ENCODE measurements at regions not wholly inside any gene's neighbourhood (a gene's known extent, or its start where the extent isn't known, plus 50 kb on each side); places are given as distances from the start of the nearest gene placed in this dataset.

- no peak overlapping the region for H3K4me3 ChIP-seq (replicated peaks; ENCODE audit: low read depth, low read length)
- DNase-seq (ENCODE audit: low read depth), result no peak
- TF ChIP-seq, protein P1, sequence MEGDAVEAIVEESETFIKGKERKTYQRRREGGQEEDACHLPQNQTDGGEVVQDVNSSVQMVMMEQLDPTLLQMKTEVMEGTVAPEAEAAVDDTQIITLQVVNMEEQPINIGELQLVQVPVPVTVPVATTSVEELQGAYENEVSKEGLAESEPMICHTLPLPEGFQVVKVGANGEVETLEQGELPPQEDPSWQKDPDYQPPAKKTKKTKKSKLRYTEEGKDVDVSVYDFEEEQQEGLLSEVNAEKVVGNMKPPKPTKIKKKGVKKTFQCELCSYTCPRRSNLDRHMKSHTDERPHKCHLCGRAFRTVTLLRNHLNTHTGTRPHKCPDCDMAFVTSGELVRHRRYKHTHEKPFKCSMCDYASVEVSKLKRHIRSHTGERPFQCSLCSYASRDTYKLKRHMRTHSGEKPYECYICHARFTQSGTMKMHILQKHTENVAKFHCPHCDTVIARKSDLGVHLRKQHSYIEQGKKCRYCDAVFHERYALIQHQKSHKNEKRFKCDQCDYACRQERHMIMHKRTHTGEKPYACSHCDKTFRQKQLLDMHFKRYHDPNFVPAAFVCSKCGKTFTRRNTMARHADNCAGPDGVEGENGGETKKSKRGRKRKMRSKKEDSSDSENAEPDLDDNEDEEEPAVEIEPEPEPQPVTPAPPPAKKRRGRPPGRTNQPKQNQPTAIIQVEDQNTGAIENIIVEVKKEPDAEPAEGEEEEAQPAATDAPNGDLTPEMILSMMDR (IDR thresholded peaks at IDR 0.05; ENCODE audit: low read length, missing control alignments), result no peak
Measured at GRCh38 chr5:82493221-82493620, 215.1 kb upstream of the RPS23 start.

- TF ChIP-seq, protein P1 (IDR thresholded peaks at IDR 0.05; ENCODE audit: low read length, missing control alignments), result no peak
- no peak for DNase-seq (ENCODE audit: low read depth)
- H3K4me3 ChIP-seq (replicated peaks; ENCODE audit: low read depth, low read length), result no peak overlapping the region
Measured at GRCh38 chr5:82491397-82491796, 213.2 kb upstream of the RPS23 start.

DNA sequence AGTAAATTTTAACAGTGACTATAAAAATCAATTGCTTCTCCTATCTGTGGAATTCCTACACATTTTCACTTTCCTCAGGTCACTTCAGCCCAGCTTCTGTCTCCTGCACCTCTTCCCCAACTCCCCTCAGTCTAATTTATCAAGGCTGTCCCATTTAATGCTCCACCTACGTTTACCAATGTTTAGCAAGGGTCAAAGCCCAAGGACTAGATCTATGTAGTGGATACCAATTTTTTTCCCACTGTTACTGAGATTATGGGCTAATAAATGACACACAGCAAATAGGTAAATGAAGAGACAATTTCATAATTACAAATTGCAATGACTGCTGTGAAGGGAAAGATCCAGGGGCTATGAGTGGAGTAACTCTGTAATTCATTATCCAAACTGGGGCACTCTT is 211.5 kb upstream of the RPS23 start:
- no peak for DNase-seq (ENCODE audit: low read depth)
- no peak overlapping the region for H3K4me3 ChIP-seq (replicated peaks; ENCODE audit: low read depth, low read length)
- TF ChIP-seq, protein P1 (IDR thresholded peaks at IDR 0.05; ENCODE audit: low read length, missing control alignments), result no peak

DNA sequence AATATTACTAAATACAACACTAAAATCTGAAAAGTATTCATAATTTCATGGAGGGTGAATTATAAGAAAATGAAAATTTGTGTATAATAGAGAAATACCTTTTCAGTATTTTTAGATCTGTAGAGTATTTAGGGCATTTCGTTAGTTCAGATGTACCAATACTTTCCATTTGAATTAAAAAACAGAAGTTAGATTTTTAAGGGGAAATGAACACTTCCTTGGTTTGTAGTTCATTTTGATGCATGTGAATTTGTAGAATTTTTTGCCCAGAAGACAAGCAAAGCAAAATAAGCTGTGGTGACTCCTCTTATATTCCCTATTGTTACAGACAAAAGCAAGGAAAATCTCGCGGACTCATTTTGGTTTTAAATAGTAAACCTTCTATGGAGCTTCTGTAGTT is 209.0 kb upstream of the RPS23 start:
- DNase-seq (ENCODE audit: low read depth), result no peak
- no peak overlapping the region for H3K4me3 ChIP-seq (replicated peaks; ENCODE audit: low read depth, low read length)
- TF ChIP-seq, protein P1 (IDR thresholded peaks at IDR 0.05; ENCODE audit: low read length, missing control alignments), result no peak

DNA sequence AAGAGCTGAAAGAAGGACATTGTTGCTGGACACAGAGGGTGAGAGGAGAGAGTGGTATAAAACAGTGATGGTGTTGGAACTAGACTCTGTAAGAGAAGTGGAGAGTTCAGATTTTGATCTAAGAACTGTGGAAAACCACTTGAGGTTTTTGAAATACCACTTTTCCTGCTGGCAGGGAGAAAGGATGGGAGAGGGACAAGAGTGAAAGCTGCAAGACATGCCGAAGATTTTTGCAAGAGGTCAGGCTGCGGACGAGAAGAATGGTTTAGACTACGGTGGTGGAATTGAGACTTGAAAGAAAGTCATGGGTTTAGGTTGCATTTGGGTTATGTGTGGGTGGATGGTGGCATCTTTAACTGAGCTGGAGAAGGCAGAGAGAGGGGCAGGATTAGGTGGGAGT is 202.2 kb upstream of the RPS23 start:
- no peak overlapping the region for H3K4me3 ChIP-seq (replicated peaks; ENCODE audit: low read depth, low read length)
- TF ChIP-seq, protein P1 (IDR thresholded peaks at IDR 0.05; ENCODE audit: low read length, missing control alignments), result no peak
- no peak for DNase-seq (ENCODE audit: low read depth)

- TF ChIP-seq, protein P1 (IDR thresholded peaks at IDR 0.05; ENCODE audit: low read length, missing control alignments), result no peak
- no peak overlapping the region for H3K4me3 ChIP-seq (replicated peaks; ENCODE audit: low read depth, low read length)
- no peak for DNase-seq (ENCODE audit: low read depth)
Measured at GRCh38 chr5:82476155-82476554, 198.0 kb upstream of the RPS23 start.

DNA sequence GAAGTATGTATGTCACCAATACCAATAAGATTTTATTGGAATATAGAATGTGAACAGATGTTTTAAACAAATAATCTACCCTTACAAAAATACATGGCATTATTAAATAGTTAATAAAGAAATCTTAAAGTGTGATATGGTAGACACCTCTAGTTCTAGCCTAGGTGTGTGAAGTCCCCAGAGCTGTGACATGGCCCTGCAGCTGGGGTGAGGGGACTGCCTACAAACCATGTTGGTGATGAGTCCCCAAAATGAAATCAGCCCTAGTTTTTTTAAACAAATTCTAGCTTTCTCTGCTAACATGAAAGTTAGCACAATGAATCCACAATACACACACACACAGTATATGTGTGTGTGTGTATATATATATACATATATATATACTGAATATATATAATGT is 195.1 kb upstream of the RPS23 start:
- H3K4me3 ChIP-seq (replicated peaks; ENCODE audit: low read depth, low read length), result no peak overlapping the region
- TF ChIP-seq, protein P1 (IDR thresholded peaks at IDR 0.05; ENCODE audit: low read length, missing control alignments), result no peak
- no peak for DNase-seq (ENCODE audit: low read depth)
